Neural cell (in vitro differentiated cells): ENCODE measurements at regions not wholly inside any gene's neighbourhood (a gene's known extent, or its start where the extent isn't known, plus 50 kb on each side); places are given as distances from the start of the nearest gene placed in this dataset.

Experiments used
- POLR2AphosphoS5 ChIP-seq: IDR thresholded peaks from 2 replicates; pipeline ENCODE4 v1.6.1; 2012
- RAD21 ChIP-seq: fragments of 450-650 bp; conservative IDR thresholded peaks from 2 replicates; pipeline ENCODE4 v1.6.1; 2014; ENCODE audit warnings: antibody characterized with exemption, mild to moderate bottlenecking, moderate library complexity
- TF ChIP-seq, protein P1 (sequence below): fragments of 450-650 bp; IDR thresholded peaks from 2 replicates; pipeline ENCODE4 v1.5.1; 2014; ENCODE audit warnings: antibody characterized with exemption, mild to moderate bottlenecking, moderate library complexity; ENCODE audit not compliant: poor library complexity, severe bottlenecking
- TF ChIP-seq, protein P2 (sequence below): IDR thresholded peaks from 2 replicates; pipeline ENCODE4 v1.6.1; 2012; ENCODE audit warnings: borderline replicate concordance

DNA sequence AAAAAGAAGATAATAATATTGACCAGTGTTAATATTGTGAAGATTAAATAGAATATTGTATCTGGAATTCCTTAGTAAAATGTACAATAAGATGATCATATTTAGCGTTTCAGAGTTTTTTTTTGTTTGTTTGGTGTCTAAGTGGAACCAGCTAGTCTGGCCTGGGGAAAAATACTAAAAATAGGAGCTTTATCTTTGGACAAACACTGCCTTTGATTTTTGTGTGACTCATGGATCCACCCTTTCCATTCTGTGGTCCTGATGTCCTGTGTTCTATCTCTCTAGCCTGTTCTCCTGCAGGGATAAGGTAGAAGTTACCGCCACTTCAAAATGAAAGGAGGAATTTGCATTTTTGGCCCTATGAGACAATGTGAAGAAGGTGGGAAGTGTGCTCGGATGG is 79.7 kb upstream of the CRBN start:
- TF ChIP-seq, protein P1, sequence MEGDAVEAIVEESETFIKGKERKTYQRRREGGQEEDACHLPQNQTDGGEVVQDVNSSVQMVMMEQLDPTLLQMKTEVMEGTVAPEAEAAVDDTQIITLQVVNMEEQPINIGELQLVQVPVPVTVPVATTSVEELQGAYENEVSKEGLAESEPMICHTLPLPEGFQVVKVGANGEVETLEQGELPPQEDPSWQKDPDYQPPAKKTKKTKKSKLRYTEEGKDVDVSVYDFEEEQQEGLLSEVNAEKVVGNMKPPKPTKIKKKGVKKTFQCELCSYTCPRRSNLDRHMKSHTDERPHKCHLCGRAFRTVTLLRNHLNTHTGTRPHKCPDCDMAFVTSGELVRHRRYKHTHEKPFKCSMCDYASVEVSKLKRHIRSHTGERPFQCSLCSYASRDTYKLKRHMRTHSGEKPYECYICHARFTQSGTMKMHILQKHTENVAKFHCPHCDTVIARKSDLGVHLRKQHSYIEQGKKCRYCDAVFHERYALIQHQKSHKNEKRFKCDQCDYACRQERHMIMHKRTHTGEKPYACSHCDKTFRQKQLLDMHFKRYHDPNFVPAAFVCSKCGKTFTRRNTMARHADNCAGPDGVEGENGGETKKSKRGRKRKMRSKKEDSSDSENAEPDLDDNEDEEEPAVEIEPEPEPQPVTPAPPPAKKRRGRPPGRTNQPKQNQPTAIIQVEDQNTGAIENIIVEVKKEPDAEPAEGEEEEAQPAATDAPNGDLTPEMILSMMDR, result no peak
- TF ChIP-seq POLR2AphosphoS5, result no peak
- no peak for TF ChIP-seq RAD21
- TF ChIP-seq, protein P2, sequence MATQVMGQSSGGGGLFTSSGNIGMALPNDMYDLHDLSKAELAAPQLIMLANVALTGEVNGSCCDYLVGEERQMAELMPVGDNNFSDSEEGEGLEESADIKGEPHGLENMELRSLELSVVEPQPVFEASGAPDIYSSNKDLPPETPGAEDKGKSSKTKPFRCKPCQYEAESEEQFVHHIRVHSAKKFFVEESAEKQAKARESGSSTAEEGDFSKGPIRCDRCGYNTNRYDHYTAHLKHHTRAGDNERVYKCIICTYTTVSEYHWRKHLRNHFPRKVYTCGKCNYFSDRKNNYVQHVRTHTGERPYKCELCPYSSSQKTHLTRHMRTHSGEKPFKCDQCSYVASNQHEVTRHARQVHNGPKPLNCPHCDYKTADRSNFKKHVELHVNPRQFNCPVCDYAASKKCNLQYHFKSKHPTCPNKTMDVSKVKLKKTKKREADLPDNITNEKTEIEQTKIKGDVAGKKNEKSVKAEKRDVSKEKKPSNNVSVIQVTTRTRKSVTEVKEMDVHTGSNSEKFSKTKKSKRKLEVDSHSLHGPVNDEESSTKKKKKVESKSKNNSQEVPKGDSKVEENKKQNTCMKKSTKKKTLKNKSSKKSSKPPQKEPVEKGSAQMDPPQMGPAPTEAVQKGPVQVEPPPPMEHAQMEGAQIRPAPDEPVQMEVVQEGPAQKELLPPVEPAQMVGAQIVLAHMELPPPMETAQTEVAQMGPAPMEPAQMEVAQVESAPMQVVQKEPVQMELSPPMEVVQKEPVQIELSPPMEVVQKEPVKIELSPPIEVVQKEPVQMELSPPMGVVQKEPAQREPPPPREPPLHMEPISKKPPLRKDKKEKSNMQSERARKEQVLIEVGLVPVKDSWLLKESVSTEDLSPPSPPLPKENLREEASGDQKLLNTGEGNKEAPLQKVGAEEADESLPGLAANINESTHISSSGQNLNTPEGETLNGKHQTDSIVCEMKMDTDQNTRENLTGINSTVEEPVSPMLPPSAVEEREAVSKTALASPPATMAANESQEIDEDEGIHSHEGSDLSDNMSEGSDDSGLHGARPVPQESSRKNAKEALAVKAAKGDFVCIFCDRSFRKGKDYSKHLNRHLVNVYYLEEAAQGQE, result no peak
